A673 (cell line): ENCODE measurements at regions not wholly inside any gene's neighbourhood (a gene's known extent, or its start where the extent isn't known, plus 50 kb on each side); places are given as distances from the start of the nearest gene placed in this dataset.

Experiments
- CTCF ChIP-seq: fragments of 300-800, 200-600 bp; sonication (generic); conservative IDR thresholded peaks from 2 replicates; pipeline ENCODE4 v1.5.1; 2017; ENCODE audit warnings: low read depth, mild to moderate bottlenecking, antibody characterized with exemption, low read length, moderate library complexity, mixed read lengths
- EZH2 ChIP-seq: fragments of 200-600 bp; sonication (generic); IDR thresholded peaks from 2 replicates; pipeline ENCODE4 v1.6.1; 2017; ENCODE audit warnings: borderline replicate concordance, low read depth, mild to moderate bottlenecking, mixed read lengths, antibody characterized with exemption, low read length; ENCODE audit not compliant: poor library complexity, severe bottlenecking

DNA sequence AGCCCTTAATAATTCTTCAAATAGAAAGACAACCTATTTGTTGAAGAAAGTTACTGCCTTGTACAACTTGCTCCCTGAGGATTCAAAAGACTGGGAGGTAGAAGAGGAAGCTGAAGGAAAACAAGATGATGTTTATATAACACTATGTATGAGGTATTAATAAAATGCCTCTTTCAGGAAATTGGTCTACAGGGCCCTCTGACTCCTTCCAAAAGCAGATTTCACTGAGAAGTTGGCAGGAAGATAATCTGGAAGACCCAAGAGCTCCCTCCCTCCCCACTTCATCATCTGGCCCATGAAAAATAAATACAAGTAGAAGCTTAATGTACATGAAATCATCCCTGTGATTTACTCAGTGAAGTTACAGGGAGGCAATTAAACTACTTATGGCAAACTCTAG is 107.5 kb upstream of the MAGEC2 start:
- TF ChIP-seq CTCF (no peak), EZH2 (no peak)
